Stomach (tissue), 4 donors: ENCODE measurements at regions not wholly inside any gene's neighbourhood (a gene's known extent, or its start where the extent isn't known, plus 50 kb on each side); places are given as distances from the start of the nearest gene placed in this dataset.

Experiments
- CTCF ChIP-seq, 7 experiments: fragments of 450-650 bp in 4 of 7; fragments of 200-600 bp in 3 of 7; sonication (generic) in 3 of 7; IDR thresholded peaks; one replicate each; pipeline ENCODE4 v1.5.1; 2016 to 2019; ENCODE audit warnings: antibody characterized with exemption in 7 of 7, control low read depth in 2 of 7, mild to moderate bottlenecking in 1 of 7
- EP300 ChIP-seq: sonication (generic); formaldehyde crosslinking; IDR thresholded peaks from one replicate; pipeline ENCODE4 v1.6.1; 2017; ENCODE audit warnings: antibody characterized with exemption
- POLR2A ChIP-seq, 4 donors: fragments of 450-650 bp; IDR thresholded peaks; one replicate each; pipeline ENCODE4 v1.6.1; 2016; ENCODE audit warnings: antibody characterized with exemption in 4 of 4, control low read depth in 2 of 4, mild to moderate bottlenecking in 1 of 4, moderate library complexity in 1 of 4
- POLR2AphosphoS5 ChIP-seq, 3 donors: sonication (generic); formaldehyde crosslinking; IDR thresholded peaks; one replicate each; pipeline ENCODE4 v1.6.1; 2016; ENCODE audit warnings: antibody characterized with exemption in 3 of 3

GRCh38 chr5:148880197-148880596 lies 53.8 kb downstream of the ADRB2 start:
- TF ChIP-seq POLR2AphosphoS5 (IDR thresholded peaks at IDR 0.05) (no peak), CTCF (IDR thresholded peaks at IDR 0.05) (no peak), POLR2A (IDR thresholded peaks at IDR 0.05) (no peak), EP300 (no peak)
